RWPE2 (cell line): ENCODE measurements at regions not wholly inside any gene's neighbourhood (a gene's known extent, or its start where the extent isn't known, plus 50 kb on each side); places are given as distances from the start of the nearest gene placed in this dataset.
"Not testable (repeated sequence)": the region's sequence is repeated elsewhere in the genome, so short reads cannot be mapped to it uniquely, and the experiment has no call there.

Source experiments
- ATAC-seq: fragments of 200-7000 bp; cut with Tn5 transposase; 3 replicates; pipeline ENCODE4 v1.9.1; 2021; ENCODE audit warnings: low read depth
- DNase-seq: peaks from one replicate; pipeline ENCODE4 v3.0.0-alpha.2; 2020; ENCODE audit warnings: low spot score
- H3K27ac ChIP-seq: fragments of 450-650 bp; 2 replicates; pipeline ENCODE4 v1.5.1; 2017; ENCODE audit warnings: mild to moderate bottlenecking; ENCODE audit not compliant: poor library complexity, severe bottlenecking
- H3K27me3 ChIP-seq: fragments of 250-450 bp; sonication (Bioruptor Pico); 2 replicates; pipeline ENCODE4 v1.5.1; 2021; ENCODE audit warnings: mild to moderate bottlenecking, moderate library complexity; ENCODE audit not compliant: insufficient read depth, poor library complexity, severe bottlenecking
- H3K36me3 ChIP-seq: fragments of 250-450 bp; sonication (Bioruptor Pico); 2 replicates; pipeline ENCODE4 v1.5.1; 2020; ENCODE audit warnings: low read depth, mild to moderate bottlenecking, moderate library complexity
- H3K4me1 ChIP-seq: fragments of 250-450 bp; sonication (Bioruptor Pico); 2 replicates; pipeline ENCODE4 v1.5.1; 2021; ENCODE audit warnings: mild to moderate bottlenecking, moderate library complexity; ENCODE audit not compliant: insufficient read depth, poor library complexity, severe bottlenecking
- H3K4me3 ChIP-seq: fragments of 250-450 bp; sonication (Bioruptor Pico); 2 replicates; pipeline ENCODE4 v1.5.1; 2021; ENCODE audit warnings: mild to moderate bottlenecking, moderate library complexity; ENCODE audit not compliant: severe bottlenecking
- H3K9me3 ChIP-seq: fragments of 250-450 bp; sonication (Bioruptor Pico); 2 replicates; pipeline ENCODE4 v1.5.1; 2021; ENCODE audit warnings: mild to moderate bottlenecking, moderate library complexity; ENCODE audit not compliant: severe bottlenecking
- TF ChIP-seq, protein P1 (sequence below): fragments of 450-650 bp; IDR thresholded peaks from one replicate; pipeline ENCODE4 v1.5.1; 2017; ENCODE audit warnings: mild to moderate bottlenecking, moderate library complexity; ENCODE audit not compliant: poor library complexity, severe bottlenecking

DNA sequence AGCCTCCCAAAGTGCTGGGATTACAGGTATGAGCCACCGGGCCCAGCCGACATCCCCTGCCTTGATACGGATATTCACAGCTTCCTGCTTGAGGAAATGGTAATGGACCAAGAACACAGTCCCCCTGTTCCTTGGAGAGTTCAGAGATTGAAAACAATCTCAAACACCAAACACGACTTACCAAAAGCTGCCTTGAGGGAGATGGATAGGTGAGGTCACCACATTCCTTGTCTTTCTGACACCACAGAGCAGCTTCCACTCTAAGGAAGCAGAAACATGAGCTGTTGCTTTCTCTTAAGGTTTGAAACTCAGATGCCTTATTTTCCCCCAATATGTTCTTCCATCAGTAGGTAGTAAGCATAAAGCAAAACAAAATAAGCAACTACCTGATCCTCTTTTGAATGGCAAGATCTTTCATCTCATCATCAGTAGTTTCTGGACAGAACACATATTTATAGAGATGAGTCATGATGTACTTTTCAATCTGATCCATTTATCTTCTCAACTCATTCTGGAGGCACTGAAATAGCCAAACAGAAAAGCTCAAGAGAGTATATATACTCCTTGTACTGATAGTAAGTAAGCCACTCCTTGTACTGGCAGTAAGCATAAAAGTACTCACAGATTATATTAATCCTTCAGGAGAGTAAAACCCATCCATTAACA is 199.1 kb upstream of the KCTD7 start:
- no peaks in the 10 kb centered on the region for H3K4me1 ChIP-seq
- TF ChIP-seq, protein P1, sequence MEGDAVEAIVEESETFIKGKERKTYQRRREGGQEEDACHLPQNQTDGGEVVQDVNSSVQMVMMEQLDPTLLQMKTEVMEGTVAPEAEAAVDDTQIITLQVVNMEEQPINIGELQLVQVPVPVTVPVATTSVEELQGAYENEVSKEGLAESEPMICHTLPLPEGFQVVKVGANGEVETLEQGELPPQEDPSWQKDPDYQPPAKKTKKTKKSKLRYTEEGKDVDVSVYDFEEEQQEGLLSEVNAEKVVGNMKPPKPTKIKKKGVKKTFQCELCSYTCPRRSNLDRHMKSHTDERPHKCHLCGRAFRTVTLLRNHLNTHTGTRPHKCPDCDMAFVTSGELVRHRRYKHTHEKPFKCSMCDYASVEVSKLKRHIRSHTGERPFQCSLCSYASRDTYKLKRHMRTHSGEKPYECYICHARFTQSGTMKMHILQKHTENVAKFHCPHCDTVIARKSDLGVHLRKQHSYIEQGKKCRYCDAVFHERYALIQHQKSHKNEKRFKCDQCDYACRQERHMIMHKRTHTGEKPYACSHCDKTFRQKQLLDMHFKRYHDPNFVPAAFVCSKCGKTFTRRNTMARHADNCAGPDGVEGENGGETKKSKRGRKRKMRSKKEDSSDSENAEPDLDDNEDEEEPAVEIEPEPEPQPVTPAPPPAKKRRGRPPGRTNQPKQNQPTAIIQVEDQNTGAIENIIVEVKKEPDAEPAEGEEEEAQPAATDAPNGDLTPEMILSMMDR = no peak
- ATAC-seq (0 out of 3 replicates have a peak, but pooled peaks have one; percentile 40), DNase-seq (no peak)
- H3K27ac ChIP-seq = no peak overlapping the region
- no peaks in the 10 kb centered on the region for H3K27me3 ChIP-seq
- H3K36me3 ChIP-seq = no peaks in the 10 kb centered on the region
- no peaks in the 10 kb centered on the region for H3K9me3 ChIP-seq
- H3K4me3 ChIP-seq = no peak overlapping the region

DNA sequence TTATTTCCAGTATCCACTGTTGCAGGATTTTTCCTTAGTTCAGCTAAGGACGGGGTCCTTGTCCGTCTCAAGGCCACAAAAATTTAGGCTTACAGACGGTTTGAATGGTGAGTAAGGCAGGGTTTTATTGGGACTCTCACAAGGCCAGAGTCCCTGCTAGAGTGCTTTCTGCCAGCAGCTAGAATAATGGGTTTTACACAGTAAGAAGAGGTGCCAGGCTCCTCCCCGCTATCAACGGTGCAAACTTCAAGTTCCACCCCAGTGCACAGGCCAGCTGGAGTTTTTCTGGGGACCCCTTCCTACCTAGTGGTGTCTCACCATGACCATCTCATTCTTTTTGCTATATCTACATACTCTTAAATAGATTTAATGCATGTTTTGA is 198.5 kb upstream of the KCTD7 start:
- ATAC-seq (no peak), DNase-seq (no peak)
- Histone ChIP-seq H3K4me1 (no peaks in the 10 kb centered on the region), H3K27me3 (no peaks in the 10 kb centered on the region), H3K27ac (no peak overlapping the region), H3K4me3 (no peak overlapping the region), H3K9me3 (no peaks in the 10 kb centered on the region), H3K36me3 (no peaks in the 10 kb centered on the region)
- TF ChIP-seq, protein P1 = no peak

DNA sequence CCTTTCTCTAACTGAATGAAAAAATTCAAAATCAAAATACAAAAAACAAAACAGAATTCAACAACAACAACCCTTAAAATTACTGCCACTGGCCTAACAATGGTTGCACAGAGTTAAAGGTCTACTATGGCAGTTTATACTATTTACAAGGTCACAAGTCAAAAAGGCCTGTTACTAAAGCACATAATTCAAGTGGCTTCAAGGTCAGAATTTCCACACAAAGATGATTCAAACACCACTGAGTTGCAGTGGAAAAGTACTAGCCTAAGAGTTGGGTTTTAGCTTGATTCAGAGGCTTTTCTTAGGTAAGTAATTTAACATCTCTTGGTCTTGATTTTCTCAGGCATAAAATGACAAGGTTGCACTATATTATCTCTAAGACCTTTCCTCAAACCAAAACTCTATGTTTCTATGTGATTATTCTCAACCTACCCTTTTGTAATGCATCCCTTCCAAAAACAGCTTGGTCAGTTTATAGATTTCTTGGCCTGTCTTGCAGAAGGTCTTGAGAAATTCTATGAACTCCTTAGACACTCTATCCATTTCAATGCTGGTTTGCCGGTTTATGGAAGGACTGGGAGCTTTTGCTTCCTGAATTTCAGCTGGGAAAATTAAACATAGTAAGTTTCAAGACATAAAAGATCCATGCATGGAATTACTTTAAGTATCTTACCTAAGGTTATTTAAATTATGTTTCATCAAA is 189.8 kb upstream of the KCTD7 start:
- not testable (repeated sequence) for H3K9me3 ChIP-seq, DNase-seq, ATAC-seq, H3K4me3 ChIP-seq, H3K36me3 ChIP-seq, H3K27ac ChIP-seq, H3K27me3 ChIP-seq, H3K4me1 ChIP-seq

DNA sequence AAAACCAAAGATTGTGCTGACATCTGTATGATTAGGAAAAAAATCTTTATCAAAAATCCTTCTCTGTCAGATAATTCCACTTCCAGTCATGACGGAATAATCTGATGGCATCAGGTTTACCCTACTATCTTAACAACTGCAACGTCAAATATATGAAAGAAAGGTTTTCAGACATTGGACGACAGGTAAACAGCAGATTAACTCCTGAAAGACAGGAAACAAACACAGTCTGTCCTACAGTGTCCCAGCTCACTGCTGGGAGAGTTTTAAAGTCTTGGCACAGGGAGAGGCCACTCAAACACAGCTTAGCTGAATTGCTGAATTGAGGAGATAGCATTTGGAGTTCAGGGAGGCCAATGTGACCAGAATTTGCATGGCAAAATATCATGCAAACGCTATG is 186.3 kb upstream of the KCTD7 start:
- no peaks in the 10 kb centered on the region for H3K4me1 ChIP-seq
- TF ChIP-seq, protein P1 = no peak
- DNase-seq = no peak
- H3K27ac ChIP-seq = no peak overlapping the region
- no peaks in the 10 kb centered on the region for H3K36me3 ChIP-seq
- no peaks in the 10 kb centered on the region for H3K9me3 ChIP-seq
- H3K4me3 ChIP-seq = no peak overlapping the region
- ATAC-seq = no peak
- no peaks in the 10 kb centered on the region for H3K27me3 ChIP-seq

DNA sequence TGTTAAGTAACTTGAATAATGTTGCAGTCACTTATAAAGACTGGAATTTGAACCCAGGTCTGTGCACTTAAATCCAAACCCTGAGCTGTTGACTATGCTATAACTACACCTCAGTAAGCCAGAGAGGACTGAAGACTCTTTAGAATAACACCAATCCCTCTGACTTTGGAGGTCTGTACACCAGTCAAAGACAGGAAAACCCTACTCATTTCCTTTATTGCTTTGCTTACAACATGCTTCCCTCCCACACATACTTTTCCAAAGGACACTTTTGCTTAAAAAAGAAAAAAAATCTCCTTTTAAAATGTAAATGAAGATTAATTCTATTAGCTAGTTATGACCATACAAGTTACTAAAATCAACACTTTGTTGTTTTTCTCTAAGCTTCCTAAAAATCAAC is 184.7 kb upstream of the KCTD7 start:
- H3K4me1 ChIP-seq = no peaks in the 10 kb centered on the region
- ATAC-seq = no peak
- TF ChIP-seq, protein P1 = no peak

DNA sequence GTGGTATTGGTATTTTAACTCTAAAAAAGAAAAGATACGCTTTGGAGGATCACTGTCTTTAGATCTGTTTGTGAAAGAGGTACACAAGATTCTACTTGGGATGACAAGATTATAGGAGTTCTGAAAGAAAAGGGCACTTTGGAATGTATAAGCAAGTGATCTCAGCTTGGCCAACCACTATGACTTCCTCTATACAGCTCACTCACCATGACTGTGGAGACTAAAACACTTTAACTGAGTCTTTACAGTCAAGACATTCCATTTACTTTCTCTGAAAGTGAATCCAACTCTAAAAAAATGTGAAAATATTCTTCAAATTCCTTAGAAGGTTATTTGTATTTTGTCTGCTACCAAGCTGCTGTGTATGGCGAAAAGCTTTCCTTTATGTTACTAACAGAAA is 181.7 kb upstream of the KCTD7 start:
- H3K36me3 ChIP-seq, H3K27ac ChIP-seq, H3K9me3 ChIP-seq, H3K27me3 ChIP-seq, H3K4me1 ChIP-seq, ATAC-seq, DNase-seq, H3K4me3 ChIP-seq: not testable (repeated sequence)

More for the DNA sequence above, 184.7 kb upstream of the KCTD7 start:
- no peaks in the 10 kb centered on the region for H3K27me3 ChIP-seq
- no peak for DNase-seq
- no peak overlapping the region for H3K4me3 ChIP-seq
- H3K36me3 ChIP-seq = no peaks in the 10 kb centered on the region; the same call in 1 of the 2 replicates
- no peaks in the 10 kb centered on the region for H3K9me3 ChIP-seq
- no peak overlapping the region for H3K27ac ChIP-seq

DNA sequence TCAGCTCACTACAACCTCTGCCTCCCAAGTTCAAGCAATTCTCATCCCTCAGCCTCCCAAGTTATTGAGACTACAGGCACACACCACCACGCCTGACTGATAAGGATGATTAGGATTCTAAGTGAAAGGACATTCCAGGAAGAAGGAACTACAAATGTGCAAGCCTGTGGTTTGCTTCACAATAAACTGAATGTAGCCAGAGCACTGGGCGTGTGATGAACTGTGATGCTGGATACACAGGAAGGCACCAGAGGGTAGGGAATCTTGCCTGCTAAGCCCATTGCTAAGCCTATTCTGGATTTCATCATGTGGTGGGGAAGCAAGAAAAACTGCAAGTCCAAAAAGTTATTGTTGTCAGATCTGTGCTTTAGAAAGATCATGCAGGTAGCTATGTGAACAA is 177.9 kb upstream of the KCTD7 start:
- not testable (repeated sequence) for H3K27ac ChIP-seq, ATAC-seq, H3K9me3 ChIP-seq, H3K27me3 ChIP-seq, H3K4me1 ChIP-seq, H3K4me3 ChIP-seq, DNase-seq, H3K36me3 ChIP-seq

DNA sequence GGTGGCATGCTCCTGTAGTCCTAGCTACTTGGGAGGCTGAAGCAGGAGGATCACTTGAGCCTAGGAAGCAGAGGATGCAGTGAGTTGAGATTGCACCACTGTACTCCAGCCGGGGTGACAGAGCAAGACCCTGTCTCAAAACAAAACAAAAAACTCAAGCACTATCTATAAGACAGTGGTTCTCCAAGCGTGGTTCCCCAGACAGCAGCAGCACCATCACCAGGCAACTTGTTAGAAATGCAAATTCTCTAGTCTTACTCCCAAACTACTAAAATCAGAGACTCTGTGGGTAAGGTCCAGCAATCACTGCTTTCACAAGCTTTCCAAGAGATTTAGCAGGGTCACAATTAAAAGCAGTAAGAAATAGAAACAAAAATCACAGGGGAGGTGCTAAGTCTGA is 177.0 kb upstream of the KCTD7 start:
- not testable (repeated sequence) for DNase-seq, H3K36me3 ChIP-seq, H3K27me3 ChIP-seq, H3K27ac ChIP-seq, H3K4me3 ChIP-seq, ATAC-seq, H3K9me3 ChIP-seq, H3K4me1 ChIP-seq
